ENCODE measurements at regions not wholly inside any gene's neighbourhood (a gene's known extent, or its start where the extent isn't known, plus 50 kb on each side); places are given as distances from the start of the nearest gene placed in this dataset.

DNA sequence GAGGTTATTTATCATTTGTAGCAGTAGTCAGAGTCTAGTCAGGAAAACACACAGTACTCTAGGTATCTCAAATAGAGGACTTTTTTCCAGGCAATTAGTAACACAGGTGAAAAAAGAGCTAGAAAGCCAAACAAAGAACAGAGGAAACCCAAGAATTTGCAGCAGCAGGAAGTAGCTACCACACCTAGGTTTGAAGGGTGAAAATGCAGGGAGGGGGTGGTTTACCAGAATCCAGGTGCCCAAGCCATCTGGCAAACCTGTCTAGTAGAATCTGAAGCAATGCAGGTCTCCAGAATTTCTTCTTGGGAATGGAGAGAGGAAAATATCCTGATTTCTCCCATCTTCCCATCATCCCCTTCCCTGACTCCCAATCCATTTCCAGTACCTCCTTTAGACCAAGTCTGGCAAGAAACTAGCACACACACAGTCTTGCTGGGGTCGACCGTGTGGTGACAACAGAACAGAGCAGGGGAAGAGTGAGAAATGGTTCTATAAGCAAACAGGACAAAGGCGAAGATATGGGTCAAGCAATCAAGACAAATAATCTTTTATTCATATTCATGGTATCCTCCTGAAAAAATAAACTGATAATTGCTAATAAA is 231.9 kb upstream of the MMADHC start:
- intact Hi-C loops (cut with micrococcal nuclease), result no loop called here

DNA sequence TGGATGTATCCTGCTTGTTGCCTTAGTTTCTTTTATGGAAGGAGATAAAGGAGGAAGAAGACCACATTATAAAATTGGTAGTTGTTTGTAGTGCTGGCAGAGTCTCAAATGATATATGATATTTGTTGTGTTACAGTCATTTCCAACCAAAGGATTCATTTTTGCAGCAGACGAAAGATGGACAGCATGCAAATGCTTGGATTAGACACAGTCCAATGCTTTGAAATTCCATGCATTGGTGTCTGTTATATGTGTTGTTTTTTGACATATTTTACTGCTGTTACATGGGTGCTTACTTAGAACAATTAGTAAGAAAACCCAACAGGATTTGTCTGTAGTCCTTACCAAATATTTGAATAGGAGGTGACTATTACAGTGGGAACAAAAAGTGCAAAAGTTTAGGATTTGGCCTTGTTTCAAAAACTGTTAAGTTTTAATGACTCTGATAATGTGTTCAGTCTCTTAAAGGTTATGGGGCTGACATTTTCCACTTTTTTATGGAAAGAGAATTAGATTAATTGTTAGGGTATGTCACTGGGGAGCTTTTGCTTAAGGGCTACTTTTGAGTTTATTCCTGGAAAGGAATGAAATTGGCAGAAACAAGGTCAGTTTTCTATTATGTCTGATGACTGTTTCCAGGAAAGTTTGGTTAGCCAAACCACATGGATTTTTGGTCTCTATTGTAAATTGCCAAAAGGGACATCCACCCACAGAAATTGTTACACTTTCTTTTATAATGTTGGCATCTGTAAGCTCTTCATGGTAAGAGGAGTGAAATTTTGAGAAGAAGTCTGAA is 229.4 kb upstream of the MMADHC start:
- intact Hi-C loops (cut with micrococcal nuclease), result no loop called here

DNA sequence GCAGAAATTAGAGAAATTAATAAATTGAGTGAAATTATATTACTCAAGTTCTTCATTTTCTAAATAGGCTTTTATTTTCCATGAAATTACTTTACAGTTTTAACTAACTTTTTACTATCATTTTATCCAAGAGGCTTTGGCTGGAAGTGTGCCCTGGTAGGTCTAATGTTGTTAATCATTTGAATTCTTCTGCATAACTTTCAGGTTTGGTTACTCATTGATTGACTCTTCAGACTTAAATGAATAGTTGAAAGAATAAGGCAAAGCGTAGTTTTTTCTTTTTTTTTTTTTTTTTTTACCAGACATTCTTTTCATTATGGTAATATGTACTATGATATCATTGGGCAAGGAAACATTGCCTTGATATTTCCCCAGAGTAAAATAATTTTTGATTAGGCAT is 228.4 kb upstream of the MMADHC start:
- intact Hi-C loops (cut with micrococcal nuclease), result no loop called here

DNA sequence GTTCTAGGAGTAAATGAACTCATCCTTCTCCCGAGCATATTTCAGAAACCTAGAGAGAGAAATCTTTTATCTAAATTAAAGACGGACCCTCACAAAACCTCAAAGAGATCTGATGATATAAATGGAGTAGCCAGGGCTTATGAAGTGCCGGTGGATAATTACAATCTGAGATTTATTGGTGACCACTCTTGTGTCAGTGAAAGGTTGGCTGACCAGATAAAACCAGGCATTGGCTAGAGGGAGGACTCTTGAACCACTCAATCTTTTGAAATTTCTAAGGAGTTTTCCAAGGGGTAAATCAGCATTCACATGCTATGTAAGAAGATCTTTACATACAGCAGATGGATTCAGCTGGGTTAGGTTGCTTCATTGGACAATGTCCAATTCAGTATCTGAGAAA is 227.3 kb upstream of the MMADHC start:
- intact Hi-C loops (cut with micrococcal nuclease), result no loop called here

DNA sequence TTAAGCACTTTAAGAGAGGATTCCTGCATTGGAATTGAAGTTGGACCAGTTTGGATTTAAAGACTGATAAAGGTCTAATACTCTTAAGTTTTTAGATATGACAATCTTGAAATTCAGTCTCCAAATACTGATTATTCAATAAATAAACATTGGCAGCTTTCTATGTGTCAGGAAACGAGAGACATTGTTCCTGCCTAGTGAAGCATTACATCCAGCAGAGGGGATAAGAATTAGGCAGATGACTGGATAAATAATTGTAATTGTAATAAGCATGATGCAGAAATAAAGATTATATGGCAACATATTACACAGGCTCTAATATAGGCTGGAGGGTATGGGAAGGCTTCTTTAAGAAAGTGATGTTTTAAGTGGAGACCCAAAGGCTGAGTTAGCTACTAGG is 226.5 kb upstream of the MMADHC start:
- intact Hi-C loops (cut with micrococcal nuclease), result no loop called here

DNA sequence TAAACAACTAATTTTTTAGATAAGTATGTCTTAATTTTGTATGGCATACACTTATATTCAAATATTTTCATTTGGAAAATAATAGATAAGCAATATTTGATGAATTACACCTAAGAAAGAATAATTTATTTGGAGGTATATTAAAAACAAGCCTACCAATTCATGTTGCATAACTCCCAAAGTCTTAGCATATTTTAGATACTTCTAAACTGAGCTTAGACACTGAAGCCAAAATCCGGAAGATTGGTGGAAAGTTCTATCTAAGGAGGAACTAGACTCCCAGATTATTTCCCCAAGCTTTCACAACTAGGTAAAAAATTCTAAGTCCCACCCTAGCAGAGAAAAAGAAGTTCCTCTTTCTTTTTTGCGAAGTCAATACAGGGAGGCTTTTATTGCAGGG is 221.0 kb upstream of the MMADHC start:
- intact Hi-C loops (cut with micrococcal nuclease), result no loop called here

DNA sequence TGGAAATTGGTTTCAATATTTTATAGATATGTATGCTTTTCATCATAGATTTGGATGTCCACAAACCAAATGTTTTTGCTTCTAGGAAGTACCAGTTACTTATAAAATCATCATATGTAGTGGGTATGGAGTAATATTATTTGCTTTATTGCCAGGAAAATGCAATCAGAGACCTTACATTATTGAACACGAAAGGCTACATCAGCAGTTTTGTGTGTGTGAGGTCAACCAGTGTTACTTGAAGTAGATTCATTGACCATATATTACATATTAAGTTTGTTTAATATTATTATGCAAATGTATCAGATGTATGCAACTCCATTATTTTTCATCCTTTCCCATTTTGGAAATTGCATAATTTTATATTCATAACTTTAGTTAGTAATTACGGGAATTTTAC is 219.1 kb upstream of the MMADHC start:
- intact Hi-C loops (cut with micrococcal nuclease), result no loop called here

DNA sequence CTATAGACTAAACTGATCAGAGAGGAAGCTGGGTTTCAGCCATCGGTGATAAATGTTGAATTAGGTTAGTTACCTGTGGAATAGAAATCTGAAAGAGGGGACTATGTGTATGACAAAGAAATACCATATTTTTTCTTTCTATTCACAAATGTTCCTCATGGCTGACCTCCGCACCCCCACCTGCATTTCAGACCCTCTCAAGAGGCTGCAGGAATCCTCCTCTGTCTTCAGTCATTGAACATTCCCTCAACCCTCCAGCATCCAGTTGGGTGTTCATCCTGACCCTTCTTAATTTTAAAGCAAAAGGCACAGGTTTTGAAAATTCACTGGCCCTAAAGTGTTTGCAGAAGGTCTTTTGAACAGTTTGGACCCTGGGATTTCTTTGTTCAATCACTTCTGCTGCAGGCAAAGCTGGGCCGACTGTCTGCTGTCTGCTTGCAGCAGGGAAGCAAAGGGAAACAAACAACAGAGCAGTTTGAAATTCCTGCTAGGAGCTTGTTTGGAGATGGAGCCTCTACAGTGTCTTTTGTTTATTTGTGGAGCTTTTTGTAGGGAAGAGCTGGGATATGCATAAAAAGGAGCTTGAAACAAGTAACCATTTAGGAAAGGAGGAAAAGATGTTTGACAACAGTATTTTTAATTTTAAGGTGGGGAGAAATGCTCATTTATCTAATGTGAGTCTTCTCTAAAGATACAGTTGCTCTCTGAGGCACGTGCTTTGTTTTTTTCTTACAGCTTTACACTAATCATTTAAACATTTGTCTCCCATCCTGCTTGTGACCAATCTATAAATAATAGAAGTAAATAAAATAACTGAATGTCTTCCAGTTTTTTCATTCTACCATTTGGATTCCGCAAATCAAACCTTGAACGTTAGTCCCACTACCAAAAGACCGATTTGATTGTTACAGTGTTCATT is 213.3 kb upstream of the MMADHC start:
- intact Hi-C loops (cut with micrococcal nuclease), result no loop called here

DNA sequence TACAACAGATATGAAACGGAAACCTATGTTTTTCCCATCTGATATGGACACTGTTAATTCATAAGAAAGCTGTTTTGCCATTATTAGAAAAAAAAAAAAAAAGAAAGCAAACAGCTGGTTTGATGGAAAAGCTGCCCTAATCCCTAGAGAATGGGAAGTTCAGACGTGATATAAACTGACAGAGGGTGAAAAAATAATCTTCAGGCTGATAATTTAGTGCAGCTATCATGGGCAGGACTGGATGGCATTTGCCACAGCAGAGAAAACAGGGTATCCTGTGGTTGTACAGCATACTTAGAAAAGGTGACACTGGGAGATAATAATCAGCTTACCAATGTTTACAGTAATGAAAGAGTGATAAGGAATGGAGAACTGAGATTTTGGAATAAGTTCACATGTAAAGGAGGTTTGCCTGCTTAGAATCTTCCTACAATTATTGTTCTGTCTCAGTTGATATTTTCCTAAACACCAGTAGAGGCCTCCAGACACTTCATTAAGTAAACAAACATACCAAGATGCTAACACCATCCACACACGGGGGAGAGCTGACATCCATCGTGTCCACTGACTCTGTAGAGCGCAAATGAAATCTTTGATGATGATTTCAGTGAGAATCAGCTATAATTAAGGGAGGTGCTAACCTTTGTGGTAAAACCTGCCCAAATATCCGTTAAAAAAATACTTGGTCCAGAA is 211.6 kb upstream of the MMADHC start:
- intact Hi-C loops (cut with micrococcal nuclease), result no loop called here

DNA sequence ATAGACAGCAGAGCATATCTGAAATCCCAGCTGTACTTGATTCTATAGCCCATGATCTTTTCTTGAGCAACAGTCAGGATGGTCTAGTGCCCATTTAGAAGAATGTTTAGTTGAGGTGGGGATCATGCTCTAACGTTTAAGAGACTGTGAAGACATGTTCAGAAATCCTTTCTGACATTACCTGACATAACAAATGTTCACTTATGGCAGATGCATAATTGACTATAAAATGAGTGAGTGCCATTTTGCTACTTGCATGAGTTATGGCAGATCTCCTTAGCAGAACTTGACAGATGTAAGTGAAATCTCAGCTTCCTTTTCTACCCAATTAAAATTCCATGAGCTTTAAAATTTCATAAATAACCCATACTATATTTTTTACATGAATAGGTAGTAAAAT is 209.5 kb upstream of the MMADHC start:
- intact Hi-C loops (cut with micrococcal nuclease), result no loop called here

DNA sequence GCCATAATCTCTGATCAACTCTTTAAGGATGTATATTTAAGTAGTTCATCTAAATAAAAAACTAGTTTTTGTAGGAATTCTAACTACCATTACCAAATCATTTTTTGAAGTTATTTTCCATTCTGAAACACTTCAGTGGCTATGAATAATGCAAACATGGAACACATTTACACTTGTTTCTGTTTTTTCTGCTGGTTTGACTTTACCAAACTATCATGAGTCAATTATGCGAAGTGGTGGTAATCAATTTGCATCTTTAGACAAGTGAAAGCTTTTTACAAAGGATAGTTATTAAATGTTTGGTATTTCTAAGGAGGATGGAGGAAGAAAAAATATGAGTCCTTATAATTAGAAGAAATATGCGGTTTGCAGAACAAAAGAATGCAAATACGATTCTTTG is 202.0 kb upstream of the MMADHC start:
- intact Hi-C loops (cut with micrococcal nuclease), result no loop called here

DNA sequence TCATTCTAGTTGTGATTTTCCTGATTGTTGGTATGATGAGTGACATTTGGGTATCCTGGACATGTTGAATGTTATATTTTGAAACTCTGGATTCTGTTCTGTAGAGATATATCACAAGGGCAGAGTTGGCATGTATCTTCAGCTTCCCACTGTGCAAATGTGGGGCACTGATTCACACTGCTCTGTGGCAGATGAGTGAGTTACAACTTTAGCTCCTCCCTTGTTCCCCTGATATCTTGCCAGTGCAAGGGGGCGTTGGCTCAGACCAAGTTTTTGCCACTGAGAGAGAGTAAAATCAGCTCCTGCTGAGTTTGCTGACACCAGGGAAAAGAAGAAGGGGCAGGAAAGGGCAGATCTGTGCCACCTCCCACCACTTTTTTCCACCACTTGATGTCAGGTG is 199.6 kb upstream of the MMADHC start:
- intact Hi-C loops (cut with micrococcal nuclease), result no loop called here

DNA sequence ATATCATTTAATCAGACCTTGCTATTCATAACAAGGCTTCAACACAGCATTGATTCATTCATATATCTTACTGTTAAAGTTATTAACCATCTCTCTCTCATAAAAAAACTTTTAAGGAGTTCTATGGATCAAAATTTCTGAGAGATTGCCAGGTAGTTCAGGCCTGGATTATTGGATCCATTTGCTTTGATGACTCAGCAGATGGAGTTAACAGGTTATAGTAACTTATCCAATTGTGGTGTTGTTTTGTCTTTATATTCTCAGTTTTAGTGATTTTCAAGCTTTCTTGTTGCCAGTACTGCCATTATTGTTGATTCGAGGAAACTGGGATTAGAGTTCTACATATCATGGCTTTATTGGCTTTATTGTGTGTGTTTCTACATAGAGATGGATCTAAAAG is 195.7 kb upstream of the MMADHC start:
- intact Hi-C loops (cut with micrococcal nuclease), result no loop called here

DNA sequence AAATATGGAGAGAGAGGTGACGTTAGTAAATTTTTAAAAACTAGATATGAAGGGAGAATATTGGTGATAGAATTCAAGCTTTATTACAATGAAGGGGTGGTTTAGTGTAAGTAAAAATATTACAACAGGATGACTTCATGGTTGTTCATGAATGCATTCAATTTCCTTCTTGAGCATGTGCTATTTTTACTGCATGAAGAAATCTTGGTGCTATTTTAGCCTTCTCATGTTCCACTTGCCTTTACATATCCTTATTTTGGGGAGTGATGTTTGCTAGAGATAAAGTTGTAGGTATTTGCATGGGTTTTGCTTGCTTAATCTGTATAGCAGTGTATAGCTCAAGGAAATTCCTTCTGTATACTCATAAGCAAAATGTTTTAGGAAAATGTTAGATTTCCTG is 195.0 kb upstream of the MMADHC start:
- intact Hi-C loops (cut with micrococcal nuclease), result no loop called here

DNA sequence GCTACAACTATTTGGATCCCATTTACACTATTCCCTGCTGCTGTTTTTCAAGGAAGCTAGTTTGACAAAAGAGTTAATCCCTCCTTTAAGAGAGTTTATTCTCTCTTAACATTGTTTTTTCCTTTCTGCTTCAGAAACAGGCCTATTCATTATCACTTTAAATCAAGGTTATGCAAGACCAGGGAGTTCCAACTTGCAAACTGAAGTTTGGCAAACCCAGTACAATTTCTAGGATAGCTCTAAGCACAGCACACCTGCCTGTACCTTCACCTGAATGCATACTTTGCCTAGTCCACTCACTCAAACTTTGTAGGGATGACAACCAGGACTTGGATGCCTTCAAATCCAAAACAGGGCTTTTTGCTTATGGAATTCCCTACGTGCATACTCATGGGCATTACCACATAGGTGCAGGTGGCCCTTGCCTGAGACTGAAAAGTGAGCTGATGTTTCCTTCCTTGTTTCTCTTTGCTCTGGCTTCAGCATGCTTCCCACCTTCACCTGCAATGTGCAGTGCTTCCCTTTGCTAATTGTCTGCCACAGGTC is 193.8 kb upstream of the MMADHC start:
- intact Hi-C loops (cut with micrococcal nuclease), result no loop called here

DNA sequence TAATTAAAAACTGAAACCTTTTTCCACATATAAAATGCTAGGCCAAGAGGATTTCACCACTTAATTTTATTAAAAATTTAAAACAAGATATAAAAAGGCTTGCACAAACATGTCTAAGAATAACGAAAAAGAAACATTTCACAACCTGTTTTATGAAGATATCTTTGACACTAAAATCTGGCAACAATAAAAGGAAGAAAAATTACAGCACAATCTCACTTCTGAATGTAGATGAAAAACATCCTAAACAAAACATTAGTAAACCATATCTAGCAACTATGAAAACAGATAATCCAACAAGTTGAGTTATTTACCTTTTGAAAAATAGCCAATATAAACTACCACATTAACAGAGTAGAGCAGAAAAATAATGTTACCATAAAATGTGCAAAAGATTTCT is 185.4 kb upstream of the MMADHC start:
- intact Hi-C loops (cut with micrococcal nuclease), result no loop called here

DNA sequence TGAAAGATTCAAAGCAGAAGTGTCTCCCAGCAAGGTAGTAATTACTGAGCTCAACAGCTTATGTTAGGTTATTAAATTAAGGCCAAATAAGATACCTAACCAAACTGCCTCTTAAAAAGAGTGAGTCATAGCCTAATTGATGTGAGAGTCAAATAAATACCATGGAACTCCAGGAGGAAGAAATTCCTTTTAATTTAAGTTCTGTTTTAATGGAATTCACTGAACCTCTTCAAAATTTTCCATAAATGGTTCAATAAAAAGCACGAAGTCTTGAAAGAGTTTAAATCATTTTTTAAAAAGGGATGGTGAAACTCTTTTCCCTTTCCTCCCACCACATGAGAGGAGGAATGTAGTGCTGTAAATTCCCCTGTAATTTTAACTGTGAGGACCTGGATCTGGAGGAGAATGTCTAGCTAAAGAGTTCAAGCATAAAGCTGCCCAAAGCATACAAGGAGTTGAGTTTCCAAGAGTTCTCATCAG is 180.8 kb upstream of the MMADHC start:
- intact Hi-C loops (cut with micrococcal nuclease), result no loop called here

DNA sequence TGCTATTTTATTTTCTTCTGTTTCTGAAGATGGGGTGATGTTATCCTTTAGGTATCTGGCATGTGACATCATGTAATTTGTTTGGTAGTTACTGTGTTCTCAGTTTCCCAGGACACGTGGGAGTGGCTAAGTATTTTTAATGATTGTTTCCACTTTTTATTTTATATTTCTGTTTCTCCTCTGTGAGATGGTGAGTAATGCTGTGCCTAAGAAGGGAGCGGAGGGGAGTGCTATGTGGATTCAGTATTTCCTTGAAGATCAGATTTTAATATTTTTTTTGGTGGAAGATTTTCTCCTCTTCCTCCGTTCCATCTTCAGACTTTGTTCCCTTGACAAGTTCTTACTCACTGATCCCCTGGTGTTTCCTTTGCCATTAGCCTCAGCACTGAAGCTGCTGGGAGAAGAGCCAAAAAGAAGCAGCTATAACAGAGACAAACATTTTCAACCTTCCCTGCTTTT is 180.0 kb upstream of the MMADHC start:
- intact Hi-C loops (cut with micrococcal nuclease), result no loop called here

DNA sequence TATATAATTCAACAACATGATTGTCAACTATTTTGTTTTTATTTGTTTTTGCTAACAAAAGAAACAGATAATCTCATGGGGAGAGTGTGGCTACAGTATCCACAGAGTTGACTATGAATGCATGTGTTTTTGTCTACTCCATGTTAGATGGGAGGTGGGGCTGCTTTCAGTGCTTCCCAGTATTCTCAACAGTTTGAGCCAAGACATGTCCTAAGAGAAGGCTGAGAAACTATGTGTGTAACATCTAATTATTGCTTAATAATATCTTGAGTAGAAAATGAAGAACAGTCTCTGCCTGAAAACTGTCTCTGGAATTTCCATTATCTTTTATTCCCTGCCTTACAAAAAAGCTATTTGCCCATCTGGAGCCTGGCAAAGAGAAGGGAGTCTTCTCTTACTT is 178.8 kb upstream of the MMADHC start:
- intact Hi-C loops (cut with micrococcal nuclease), result no loop called here

DNA sequence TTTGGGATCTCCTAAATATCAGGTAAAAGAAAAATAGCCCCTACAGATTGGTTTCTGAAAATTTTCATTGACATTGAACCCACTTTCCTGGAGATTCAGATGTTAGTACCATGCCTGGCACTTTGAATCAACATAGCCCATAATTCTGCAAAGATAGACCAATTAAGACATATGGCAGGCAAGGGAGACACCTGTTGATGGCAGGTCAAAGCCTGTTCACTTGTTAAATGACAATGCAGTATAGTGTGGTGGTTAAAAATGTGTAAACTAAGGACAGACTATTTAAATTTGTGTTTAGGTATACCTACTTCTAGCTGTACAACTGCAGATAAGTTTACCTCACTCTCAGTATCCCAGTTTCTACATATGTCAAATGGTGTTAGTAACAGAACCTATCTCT is 178.1 kb upstream of the MMADHC start:
- intact Hi-C loops (cut with micrococcal nuclease), result no loop called here

DNA sequence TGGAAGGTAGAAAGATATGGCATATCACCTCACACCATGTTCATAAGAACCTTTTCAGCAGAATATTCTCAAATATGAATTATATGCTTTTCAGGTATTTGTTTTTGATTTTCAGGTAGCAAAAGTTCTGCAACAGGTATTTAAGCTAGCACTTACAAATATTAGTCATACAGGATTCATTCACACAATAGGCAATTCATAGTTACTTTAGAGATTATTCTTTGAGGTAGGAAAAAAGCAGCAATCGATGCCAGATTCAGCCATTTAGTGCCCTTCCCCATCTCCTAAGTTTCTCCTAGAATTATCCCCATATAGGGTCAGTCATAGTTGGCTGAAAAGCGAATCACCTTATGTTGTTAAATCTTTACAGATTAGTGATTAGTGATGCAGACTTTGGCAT is 177.4 kb upstream of the MMADHC start:
- intact Hi-C loops (cut with micrococcal nuclease), result no loop called here

Measured in T-helper 1 cell treated with Interleukin-12 subunit alpha and Interleukin-12 subunit beta and Interleukin-4 antibody, amounts not matched to agents 30 ng/mL and 1 ng/mL, for 36 hours (primary cell).